Activated naive CD8-positive, alpha-beta T cell treated with anti-CD3 and anti-CD28 coated beads, Interleukin-2, amount 10 ng/mL, durations not matched to agents 7 days and 5 days (primary cell): ENCODE measurements at regions not wholly inside any gene's neighbourhood (a gene's known extent, or its start where the extent isn't known, plus 50 kb on each side); places are given as distances from the start of the nearest gene placed in this dataset.
A peak's percentile ranks its signal among the peaks of the same experiment; 100 is the strongest.

Experiments used
- ATAC-seq: fragments of 150-1000 bp; cut with Tn5 transposase; one replicate; pipeline ENCODE4 v1.10.0; 2021; ENCODE audit warnings: low read depth, moderate library complexity
- POLR2A ChIA-PET: fragments of 350-600 bp; sonication (Branson Sonifier 250); formaldehyde crosslinking; loops from one replicate; lab custom pipeline; 2021; ENCODE audit warnings: antibody characterized with exemption; lab: Charles Lee
- DNase-seq: peaks from one replicate; pipeline ENCODE4 v3.0.0; 2021
- H3K27ac Mint-ChIP-seq: one replicate; pipeline ENCODE4 v1.8.0; 2022; ENCODE audit warnings: mild to moderate bottlenecking, mixed read lengths
- H3K27me3 Mint-ChIP-seq: one replicate; pipeline ENCODE4 v1.8.0; 2022; ENCODE audit warnings: mild to moderate bottlenecking, moderate library complexity, mixed read lengths
- H3K36me3 Mint-ChIP-seq: one replicate; pipeline ENCODE4 v1.8.0; 2021; ENCODE audit warnings: mild to moderate bottlenecking, mixed read lengths
- H3K4me1 Mint-ChIP-seq: one replicate; pipeline ENCODE4 v1.8.0; 2021; ENCODE audit warnings: mixed read lengths
- H3K4me3 Mint-ChIP-seq: one replicate; pipeline ENCODE4 v1.8.0; 2022; ENCODE audit warnings: mild to moderate bottlenecking, moderate library complexity, mixed read lengths
- H3K9me3 Mint-ChIP-seq: one replicate; pipeline ENCODE4 v1.8.0; 2021; ENCODE audit warnings: mixed read lengths

DNA sequence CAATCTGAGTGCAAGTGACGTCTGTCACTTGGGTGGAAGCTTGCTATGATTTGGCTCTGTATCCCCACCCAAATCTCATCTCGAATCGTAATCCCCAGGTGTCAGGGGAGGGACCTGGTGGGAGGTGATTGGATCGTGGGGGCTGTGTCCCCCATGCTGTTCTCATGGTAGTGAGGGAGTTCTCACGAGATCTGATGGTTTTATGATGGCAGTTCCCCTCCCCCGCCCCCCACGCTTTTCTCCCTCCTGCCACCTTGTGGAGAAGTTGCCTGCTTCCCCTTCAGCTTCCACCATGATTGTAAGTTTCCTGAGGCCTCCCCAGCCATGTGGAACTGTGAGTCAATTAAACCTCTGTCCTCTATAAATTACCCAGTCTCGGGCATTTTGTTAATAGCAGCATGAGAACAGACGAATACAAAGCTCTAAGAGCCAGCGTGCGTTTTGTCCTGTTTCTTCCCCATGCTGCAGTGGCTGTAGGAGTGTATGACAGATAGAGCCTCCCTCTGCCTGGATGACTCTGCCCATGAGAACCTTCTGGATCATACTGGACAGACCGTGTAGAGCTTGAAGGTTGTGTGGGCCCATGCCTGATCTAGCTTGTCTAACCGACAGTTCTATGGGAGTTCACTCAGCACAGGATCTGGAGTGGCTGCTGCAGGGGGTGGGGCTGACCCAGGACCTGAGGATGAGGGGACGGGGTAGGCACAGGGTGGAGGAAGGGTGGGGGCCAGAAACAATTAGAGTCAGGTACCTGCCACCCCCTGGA, 139.7 kb upstream of the ERRFI1 start:
- ATAC-seq (no peak), DNase-seq (no peak)
- Mint-ChIP-seq H3K9me3 (no peaks in the 10 kb centered on the region), H3K27me3 (peaks cover 16% of the 10 kb centered on the region), H3K4me3 (no peak overlapping the region), H3K4me1 (peaks cover 26% of the 10 kb centered on the region), H3K36me3 (peaks cover 1% of the 10 kb centered on the region), H3K27ac (no peak overlapping the region)
- POLR2A ChIA-PET = interaction anchor here (0.7 to 5.4 kb wide), 2 partner anchors 12 to 294 kb away, joined by 3 to 41 read pairs; no protein-coding TSS in a partner anchor

DNA sequence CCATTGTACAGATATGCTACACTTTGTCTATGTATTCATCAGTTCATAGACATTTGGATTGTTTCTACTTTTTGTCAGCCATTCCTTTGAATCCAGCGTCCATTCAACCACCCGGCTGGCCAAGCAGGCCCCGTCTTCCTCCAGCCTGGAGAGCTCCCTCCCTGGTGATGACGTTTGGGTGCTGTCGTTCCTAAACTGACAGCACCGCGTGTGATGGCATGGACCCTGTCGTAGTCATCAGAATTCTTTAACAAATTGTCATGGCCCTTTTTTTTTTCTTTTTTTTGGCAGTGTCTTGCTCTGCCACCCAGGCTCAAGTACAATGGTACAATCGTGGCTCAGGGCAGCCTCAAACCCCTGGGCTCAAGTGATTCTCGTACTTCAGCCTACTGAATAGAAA, 138.6 kb upstream of the ERRFI1 start:
- Mint-ChIP-seq H3K9me3 (no peaks in the 10 kb centered on the region), H3K27ac (no peak overlapping the region), H3K36me3 (peaks cover 1% of the 10 kb centered on the region), H3K27me3 (peaks cover 16% of the 10 kb centered on the region), H3K4me3 (no peak overlapping the region), H3K4me1 (peaks cover 21% of the 10 kb centered on the region)
- POLR2A ChIA-PET = interaction anchor here (0.7 kb wide), 1 partner anchor 295 kb away, joined by 3 read pairs; no protein-coding TSS in a partner anchor
- ATAC-seq (no peak), DNase-seq (no peak)

DNA sequence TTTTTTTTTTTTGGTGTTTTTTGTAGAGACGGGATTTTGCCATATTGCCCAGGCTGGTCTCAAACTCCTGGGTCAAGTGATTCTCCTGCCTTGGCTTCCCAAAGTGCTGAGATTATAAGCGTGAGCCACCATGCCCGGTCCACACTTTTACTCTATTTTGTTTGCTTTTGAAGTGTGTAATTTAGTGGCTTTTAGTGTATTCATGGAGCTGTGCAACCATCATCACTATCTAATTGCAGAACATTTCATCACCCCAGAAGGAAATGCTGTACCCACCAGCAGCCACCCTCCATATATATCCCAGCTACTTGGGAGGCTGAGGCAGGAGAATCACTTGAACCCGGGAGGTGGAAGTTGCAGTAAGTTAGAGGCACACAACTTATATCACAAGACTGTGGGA, 136.9 kb upstream of the ERRFI1 start:
- Mint-ChIP-seq H3K4me3 (no peak overlapping the region), H3K4me1 (peaks cover 13% of the 10 kb centered on the region), H3K36me3 (no peaks in the 10 kb centered on the region), H3K9me3 (no peaks in the 10 kb centered on the region), H3K27ac (no peak overlapping the region), H3K27me3 (peaks cover 22% of the 10 kb centered on the region)
- ATAC-seq = no peak
- DNase-seq = no peak
- POLR2A ChIA-PET = interaction anchor here (0.7 to 0.8 kb wide), 2 partner anchors 9 to 38 kb away, joined by 3 to 6 read pairs; no protein-coding TSS in a partner anchor

- Mint-ChIP-seq H3K4me1 (peaks cover 6% of the 10 kb centered on the region), H3K4me3 (no peak overlapping the region), H3K27me3 (peaks cover 26% of the 10 kb centered on the region), H3K9me3 (no peaks in the 10 kb centered on the region), H3K36me3 (no peaks in the 10 kb centered on the region), H3K27ac (peak overlapping the region; percentile 33)
- POLR2A ChIA-PET = no interaction called here
- ATAC-seq (no peak), DNase-seq (no peak)
Measured at GRCh38 chr1:8162168-8162567, 136.1 kb upstream of the ERRFI1 start.

- Mint-ChIP-seq H3K27me3 (peaks cover 31% of the 10 kb centered on the region), H3K9me3 (no peaks in the 10 kb centered on the region), H3K36me3 (no peaks in the 10 kb centered on the region), H3K4me3 (no peak overlapping the region), H3K4me1 (peaks cover 4% of the 10 kb centered on the region), H3K27ac (no peak overlapping the region)
- POLR2A ChIA-PET = no interaction called here
- no peak for DNase-seq
- ATAC-seq = no peak
Measured at GRCh38 chr1:8161546-8162105, 135.5 kb upstream of the ERRFI1 start.

GRCh38 chr1:8159470-8160024, 133.4 kb upstream of the ERRFI1 start:
- no peaks in the 10 kb centered on the region for H3K36me3 Mint-ChIP-seq
- peaks cover 45% of the 10 kb centered on the region for H3K27me3 Mint-ChIP-seq
- no peak overlapping the region for H3K27ac Mint-ChIP-seq
- POLR2A ChIA-PET = no interaction called here
- no peak for DNase-seq
- no peaks in the 10 kb centered on the region for H3K9me3 Mint-ChIP-seq
- H3K4me1 Mint-ChIP-seq = no peaks in the 10 kb centered on the region
- ATAC-seq = no peak
- no peak overlapping the region for H3K4me3 Mint-ChIP-seq

- Mint-ChIP-seq H3K9me3 (no peaks in the 10 kb centered on the region), H3K27me3 (peaks cover 47% of the 10 kb centered on the region), H3K4me1 (no peaks in the 10 kb centered on the region), H3K36me3 (no peaks in the 10 kb centered on the region), H3K4me3 (no peak overlapping the region), H3K27ac (no peak overlapping the region)
- DNase-seq = no peak
- no peak for ATAC-seq
- POLR2A ChIA-PET = no interaction called here
Measured at GRCh38 chr1:8158995-8159394, 132.9 kb upstream of the ERRFI1 start.

GRCh38 chr1:8157765-8158164, 131.7 kb upstream of the ERRFI1 start:
- Mint-ChIP-seq H3K4me3 (no peak overlapping the region), H3K4me1 (peaks cover 10% of the 10 kb centered on the region), H3K27me3 (peaks cover 43% of the 10 kb centered on the region), H3K36me3 (peaks cover 2% of the 10 kb centered on the region), H3K27ac (no peak overlapping the region), H3K9me3 (peaks cover 4% of the 10 kb centered on the region)
- ATAC-seq (no peak), DNase-seq (no peak)
- POLR2A ChIA-PET = no interaction called here

DNA sequence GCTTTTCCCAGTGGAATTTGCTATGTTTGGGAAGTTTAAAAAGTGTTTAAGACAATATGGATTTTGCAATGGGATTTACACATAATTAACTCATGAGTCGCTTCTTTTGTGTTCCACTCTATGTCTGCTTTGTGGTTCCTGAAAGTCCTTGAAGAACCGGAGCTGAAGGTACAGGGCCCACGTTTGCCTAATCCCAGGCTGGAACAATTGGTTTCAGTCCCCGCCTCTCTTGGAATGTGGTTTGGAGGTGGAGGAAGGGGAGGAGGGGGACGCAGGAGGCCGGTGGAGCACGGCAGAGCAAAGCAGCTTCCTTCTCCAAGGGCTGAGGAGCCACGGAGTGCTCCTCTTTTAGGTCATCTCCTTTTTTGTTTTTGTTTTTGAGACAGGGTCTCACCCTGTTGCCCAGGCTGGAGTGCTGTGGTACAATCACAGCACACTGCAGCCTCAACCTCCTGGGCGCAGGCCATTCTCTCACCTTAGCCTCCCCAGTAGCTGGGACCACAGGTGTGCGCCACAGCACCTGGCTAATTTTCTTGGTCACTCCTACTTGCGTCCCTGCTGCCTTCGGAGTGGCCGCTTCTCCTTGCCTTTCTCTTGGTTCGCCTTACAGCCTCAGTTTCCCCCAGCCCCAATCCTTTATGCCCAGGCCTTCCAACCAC, 129.5 kb upstream of the ERRFI1 start:
- Mint-ChIP-seq H3K4me3 (no peak overlapping the region), H3K9me3 (peaks cover 6% of the 10 kb centered on the region), H3K36me3 (peaks cover 4% of the 10 kb centered on the region), H3K4me1 (peaks cover 26% of the 10 kb centered on the region), H3K27ac (no peak overlapping the region), H3K27me3 (peaks cover 48% of the 10 kb centered on the region)
- POLR2A ChIA-PET = interaction anchor here (3.6 kb wide), 1 partner anchor 13 kb away, joined by 41 read pairs; no protein-coding TSS in a partner anchor
- no peak for DNase-seq
- ATAC-seq = no peak

- H3K4me3 Mint-ChIP-seq = no peak overlapping the region
- ATAC-seq (no peak), DNase-seq (no peak)
- peaks cover 7% of the 10 kb centered on the region for H3K9me3 Mint-ChIP-seq
- H3K4me1 Mint-ChIP-seq = peaks cover 34% of the 10 kb centered on the region
- H3K27ac Mint-ChIP-seq = no peak overlapping the region
- POLR2A ChIA-PET = interaction anchor here (1.7 to 3.6 kb wide), 2 partner anchors 9 to 14 kb away, joined by 6 to 41 read pairs; no protein-coding TSS in a partner anchor
- H3K27me3 Mint-ChIP-seq = peaks cover 56% of the 10 kb centered on the region
- peaks cover 6% of the 10 kb centered on the region for H3K36me3 Mint-ChIP-seq
Measured at GRCh38 chr1:8154621-8155052, 128.5 kb upstream of the ERRFI1 start.

DNA sequence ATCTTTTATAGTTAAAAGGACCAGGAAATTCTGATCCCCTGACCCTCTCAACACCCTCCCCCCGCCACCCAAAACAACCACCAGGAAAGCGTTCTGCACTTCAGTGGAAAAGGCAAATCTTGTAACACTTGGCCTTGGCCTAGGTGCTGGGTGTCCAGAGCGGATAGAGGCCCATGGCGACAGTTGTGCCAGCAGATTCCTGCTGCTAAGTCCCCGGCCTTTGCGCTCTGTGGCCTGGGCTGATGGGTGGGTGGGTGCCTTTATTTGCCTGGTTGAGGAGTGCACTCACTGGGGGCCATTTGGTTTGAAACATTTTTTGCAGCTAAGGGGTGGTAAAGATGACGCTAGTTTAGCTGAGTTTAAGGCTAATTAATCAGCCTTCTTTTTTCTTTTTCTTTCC, 127.9 kb upstream of the ERRFI1 start:
- Mint-ChIP-seq H3K27ac (no peak overlapping the region), H3K4me1 (peaks cover 38% of the 10 kb centered on the region), H3K36me3 (peaks cover 6% of the 10 kb centered on the region), H3K9me3 (peaks cover 7% of the 10 kb centered on the region), H3K27me3 (peaks cover 63% of the 10 kb centered on the region), H3K4me3 (no peak overlapping the region)
- ATAC-seq (no peak), DNase-seq (no peak)
- POLR2A ChIA-PET = interaction anchor here (1.7 to 3.6 kb wide), 2 partner anchors 9 to 14 kb away, joined by 6 to 41 read pairs; no protein-coding TSS in a partner anchor

DNA sequence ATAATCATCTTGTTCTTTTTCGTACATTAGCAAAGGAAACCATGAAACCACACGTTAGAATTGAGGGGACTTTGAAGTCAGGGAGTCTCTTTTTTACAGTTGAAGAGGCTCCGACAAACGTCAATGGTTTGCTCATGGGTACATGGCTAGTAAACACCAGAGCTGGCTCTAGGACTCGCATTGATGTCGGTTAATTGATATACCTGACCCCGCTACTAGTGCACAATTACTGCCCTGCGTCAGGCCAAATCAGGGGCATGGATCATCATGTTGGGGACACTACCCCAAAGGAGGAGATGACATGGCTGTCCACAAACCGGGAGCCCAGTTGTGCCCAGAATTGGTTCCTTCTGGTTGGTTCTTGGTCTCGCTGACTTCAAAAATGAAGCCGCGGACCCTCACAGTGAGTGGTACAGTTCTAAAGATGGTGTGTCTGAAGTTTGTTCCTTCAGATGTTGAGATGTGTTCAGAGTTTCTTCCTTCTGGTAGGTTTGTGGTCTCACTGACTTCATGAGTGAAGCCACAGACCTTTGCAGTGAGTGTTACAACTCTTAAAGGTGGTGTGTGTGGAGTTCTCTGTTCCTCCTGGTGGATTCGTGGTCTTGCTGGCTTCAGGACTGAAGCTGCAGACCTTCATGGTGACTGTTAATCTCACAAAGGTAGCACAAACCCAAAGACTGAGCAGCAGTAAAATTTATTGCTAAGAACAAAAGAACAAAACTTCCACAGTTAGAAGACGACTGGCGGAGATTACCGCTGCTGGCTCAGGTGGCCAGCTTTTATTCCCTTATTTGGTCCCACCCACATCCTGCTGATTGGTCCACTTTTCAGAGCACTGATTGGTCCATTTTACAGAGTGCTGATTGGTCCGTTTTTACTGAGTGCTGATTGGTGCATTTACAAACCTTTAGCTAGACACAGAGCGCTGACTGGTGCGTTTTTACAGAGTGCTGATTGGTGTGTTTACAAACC, 126.9 kb upstream of the ERRFI1 start:
- H3K27me3 Mint-ChIP-seq = peaks cover 64% of the 10 kb centered on the region

More for the DNA sequence above, 126.9 kb upstream of the ERRFI1 start:
- DNase-seq (peak; percentile 68), ATAC-seq (peak; percentile 76)
- peaks cover 7% of the 10 kb centered on the region for H3K9me3 Mint-ChIP-seq
- POLR2A ChIA-PET = interaction anchor here (0.6 to 3.6 kb wide), 4 partner anchors 10 to 32 kb away, joined by 3 to 41 read pairs (median 5); no protein-coding TSS in a partner anchor
- peak overlapping the region; percentile 56 for H3K4me3 Mint-ChIP-seq
- peak overlapping the region; percentile 94 for H3K27ac Mint-ChIP-seq
- H3K4me1 Mint-ChIP-seq = peaks cover 38% of the 10 kb centered on the region
- peaks cover 6% of the 10 kb centered on the region for H3K36me3 Mint-ChIP-seq
